ENCODE measurements at regions not wholly inside any gene's neighbourhood (a gene's known extent, or its start where the extent isn't known, plus 50 kb on each side); places are given as distances from the start of the nearest gene placed in this dataset.

DNA sequence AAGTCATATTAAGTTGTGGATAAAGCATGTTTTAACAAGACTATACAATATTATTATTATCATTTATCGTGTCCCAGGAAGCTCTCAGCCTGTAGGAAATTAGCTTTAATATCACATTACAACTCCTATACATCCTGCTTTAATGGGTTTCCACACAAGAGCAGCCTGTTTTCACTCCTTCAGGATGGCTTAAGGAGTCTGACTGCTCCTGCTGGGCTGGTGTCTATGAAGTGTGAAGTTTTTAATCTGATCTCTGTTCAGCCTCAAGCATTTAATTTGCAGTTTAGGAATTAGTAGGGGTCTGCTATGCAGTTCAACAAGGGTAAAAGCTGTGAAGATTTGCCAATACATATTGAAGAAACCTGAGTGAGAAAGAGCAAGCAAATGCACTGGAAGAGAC is 653.4 kb upstream of the LRRC4C start:
- H3K36me3 ChIP-seq: no peaks in the 10 kb centered on the region
- 45% methylated on average over 1 of the region's 1 CpG for WGBS
- no peak for TF ChIP-seq POLR2A (IDR thresholded peaks at IDR 0.05)
- TF ChIP-seq EP300 (IDR thresholded peaks at IDR 0.05): no peak
- TF ChIP-seq POLR2AphosphoS5 (IDR thresholded peaks at IDR 0.05): no peak
- TF ChIP-seq, protein P1, sequence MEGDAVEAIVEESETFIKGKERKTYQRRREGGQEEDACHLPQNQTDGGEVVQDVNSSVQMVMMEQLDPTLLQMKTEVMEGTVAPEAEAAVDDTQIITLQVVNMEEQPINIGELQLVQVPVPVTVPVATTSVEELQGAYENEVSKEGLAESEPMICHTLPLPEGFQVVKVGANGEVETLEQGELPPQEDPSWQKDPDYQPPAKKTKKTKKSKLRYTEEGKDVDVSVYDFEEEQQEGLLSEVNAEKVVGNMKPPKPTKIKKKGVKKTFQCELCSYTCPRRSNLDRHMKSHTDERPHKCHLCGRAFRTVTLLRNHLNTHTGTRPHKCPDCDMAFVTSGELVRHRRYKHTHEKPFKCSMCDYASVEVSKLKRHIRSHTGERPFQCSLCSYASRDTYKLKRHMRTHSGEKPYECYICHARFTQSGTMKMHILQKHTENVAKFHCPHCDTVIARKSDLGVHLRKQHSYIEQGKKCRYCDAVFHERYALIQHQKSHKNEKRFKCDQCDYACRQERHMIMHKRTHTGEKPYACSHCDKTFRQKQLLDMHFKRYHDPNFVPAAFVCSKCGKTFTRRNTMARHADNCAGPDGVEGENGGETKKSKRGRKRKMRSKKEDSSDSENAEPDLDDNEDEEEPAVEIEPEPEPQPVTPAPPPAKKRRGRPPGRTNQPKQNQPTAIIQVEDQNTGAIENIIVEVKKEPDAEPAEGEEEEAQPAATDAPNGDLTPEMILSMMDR (IDR thresholded peaks at IDR 0.05): no peak
- no peaks in the 10 kb centered on the region for H3K27me3 ChIP-seq
- H3K4me3 ChIP-seq: no peak overlapping the region
- H3K9me3 ChIP-seq: no peaks in the 10 kb centered on the region
- H3K4me1 ChIP-seq: no peaks in the 10 kb centered on the region
- H3K27ac ChIP-seq: no peak overlapping the region
- DNase-seq (ENCODE audit: low spot score in 2 of 2): no peak

DNA sequence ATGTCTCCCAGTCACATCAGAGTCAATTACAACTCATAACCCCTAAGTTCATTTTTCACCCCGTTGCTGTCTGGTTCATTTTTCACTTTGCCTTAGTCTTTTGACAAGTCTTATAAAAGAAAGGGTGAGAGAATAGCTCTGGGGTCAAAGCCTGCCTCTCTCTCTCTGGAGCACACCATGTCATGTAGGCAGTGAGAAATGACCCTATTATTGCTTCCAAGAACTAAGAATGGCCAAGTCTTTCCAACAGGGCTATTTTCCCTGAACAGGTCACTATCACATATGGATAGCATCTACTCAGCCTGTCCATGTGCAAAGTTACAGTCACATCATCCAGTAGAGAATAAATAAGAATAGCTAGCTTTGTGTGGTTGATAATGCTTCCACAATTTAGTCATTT is 655.5 kb upstream of the LRRC4C start:
- Histone ChIP-seq H3K4me3 (no peak overlapping the region), H3K27ac (no peak overlapping the region), H3K27me3 (no peaks in the 10 kb centered on the region), H3K36me3 (no peaks in the 10 kb centered on the region), H3K9me3 (no peaks in the 10 kb centered on the region), H3K4me1 (no peaks in the 10 kb centered on the region)
- 40% methylated on average over 1 of the region's 1 CpG for WGBS
- TF ChIP-seq POLR2A (IDR thresholded peaks at IDR 0.05) (no peak), POLR2AphosphoS5 (IDR thresholded peaks at IDR 0.05) (no peak), EP300 (IDR thresholded peaks at IDR 0.05) (no peak)
- TF ChIP-seq, protein P1 (IDR thresholded peaks at IDR 0.05): no peak
- DNase-seq (ENCODE audit: low spot score in 2 of 2): no peak

- TF ChIP-seq, protein P1 (IDR thresholded peaks at IDR 0.05): no peak
- TF ChIP-seq POLR2AphosphoS5 (IDR thresholded peaks at IDR 0.05) (no peak), POLR2A (IDR thresholded peaks at IDR 0.05) (no peak)
- no peaks in the 10 kb centered on the region for H3K27me3 ChIP-seq
- no peak overlapping the region for H3K27ac ChIP-seq
- no peaks in the 10 kb centered on the region for H3K4me1 ChIP-seq
- H3K4me3 ChIP-seq: no peak overlapping the region
- no peaks in the 10 kb centered on the region for H3K36me3 ChIP-seq
- WGBS: 70% methylated on average over 1 of the region's 1 CpG
- DNase-seq (ENCODE audit: low spot score in 2 of 2): no peak
- H3K9me3 ChIP-seq: no peaks in the 10 kb centered on the region
These were observed 679.0 kb upstream of the LRRC4C start for GRCh38 chr11:42138454-42138853.

DNA sequence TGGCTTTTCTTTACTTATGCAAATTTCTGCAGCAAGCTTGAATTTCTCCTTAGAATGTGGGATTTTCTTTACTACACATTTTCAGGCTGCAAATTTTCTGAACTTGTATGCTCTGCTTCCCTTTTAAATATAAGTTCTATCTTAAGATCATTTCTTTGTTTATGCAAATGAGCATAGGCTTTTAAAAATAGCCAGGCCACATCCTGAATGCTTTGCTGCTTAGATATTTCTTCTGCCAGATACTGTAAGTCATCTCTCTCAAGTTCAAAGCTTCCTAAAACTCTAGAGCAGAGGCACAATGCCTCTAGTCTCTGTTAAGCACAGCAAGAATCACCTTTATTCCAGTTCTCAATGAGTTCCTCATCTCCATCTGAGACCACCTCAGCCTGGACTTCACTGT is 685.9 kb upstream of the LRRC4C start:
- H3K9me3 ChIP-seq: no peaks in the 10 kb centered on the region
- no peak overlapping the region for H3K27ac ChIP-seq
- no peaks in the 10 kb centered on the region for H3K36me3 ChIP-seq
- no peaks in the 10 kb centered on the region for H3K27me3 ChIP-seq
- no peak for TF ChIP-seq POLR2AphosphoS5 (IDR thresholded peaks at IDR 0.05)
- TF ChIP-seq, protein P1 (IDR thresholded peaks at IDR 0.05): no peak
- no peak for DNase-seq (ENCODE audit: low spot score in 2 of 2)
- no peaks in the 10 kb centered on the region for H3K4me1 ChIP-seq
- no peak overlapping the region for H3K4me3 ChIP-seq

DNA sequence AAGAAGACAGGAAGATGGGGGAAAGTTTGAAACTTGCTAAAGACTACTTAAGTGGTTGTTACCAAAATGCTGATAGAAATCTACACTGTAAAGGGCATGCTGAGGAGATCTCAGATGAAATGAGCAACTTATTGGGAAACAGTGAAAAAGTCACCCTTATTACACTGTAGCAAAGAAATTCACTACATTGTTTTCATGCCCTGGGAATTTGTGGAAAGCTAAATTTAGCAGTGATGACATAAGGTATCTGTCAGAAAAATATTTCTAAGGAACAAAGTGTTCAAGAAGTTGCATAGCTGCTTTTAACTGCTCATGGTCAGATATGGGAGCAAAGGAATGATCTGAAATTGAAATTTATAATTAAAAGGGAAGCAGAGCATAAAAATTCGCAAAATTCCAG is 702.4 kb upstream of the LRRC4C start:
- DNase-seq (ENCODE audit: low spot score in 2 of 2): no peak
- H3K4me1 ChIP-seq: no peaks in the 10 kb centered on the region
- 79% methylated on average over 1 of the region's 1 CpG for WGBS
- no peaks in the 10 kb centered on the region for H3K9me3 ChIP-seq
- no peaks in the 10 kb centered on the region for H3K36me3 ChIP-seq
- H3K27ac ChIP-seq: no peak overlapping the region
- TF ChIP-seq, protein P1 (IDR thresholded peaks at IDR 0.05): no peak
- no peak for TF ChIP-seq POLR2A (IDR thresholded peaks at IDR 0.05)
- TF ChIP-seq POLR2AphosphoS5 (IDR thresholded peaks at IDR 0.05): no peak
- no peak for TF ChIP-seq EP300 (IDR thresholded peaks at IDR 0.05)
- H3K4me3 ChIP-seq: no peak overlapping the region
- no peaks in the 10 kb centered on the region for H3K27me3 ChIP-seq

All from suprapubic skin (tissue), 4 donors.